ENCODE measurements at regions not wholly inside any gene's neighbourhood (a gene's known extent, or its start where the extent isn't known, plus 50 kb on each side); places are given as distances from the start of the nearest gene placed in this dataset.

DNA sequence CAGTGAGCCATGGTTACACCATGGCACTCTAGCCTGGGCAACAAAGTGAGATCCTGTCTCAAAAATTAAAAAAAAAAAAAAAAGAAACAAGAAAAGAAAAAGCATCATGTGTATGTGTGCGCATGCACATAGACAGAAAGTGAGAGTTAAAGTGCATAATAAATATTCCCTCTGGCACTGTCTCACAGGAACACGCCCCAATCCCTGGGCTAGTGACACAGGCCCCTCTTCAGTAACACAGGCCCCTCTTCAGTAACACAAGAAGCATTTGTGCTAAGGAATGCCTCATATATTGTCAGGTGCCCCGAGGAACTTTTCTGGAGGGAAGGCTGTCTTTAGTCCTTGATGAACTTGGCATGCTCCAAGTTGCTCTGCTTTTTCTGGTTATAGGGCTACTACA lies 57.5 kb downstream of the RPL27A start:
- no peak for DNase-seq (ENCODE audit: low read depth)

DNA sequence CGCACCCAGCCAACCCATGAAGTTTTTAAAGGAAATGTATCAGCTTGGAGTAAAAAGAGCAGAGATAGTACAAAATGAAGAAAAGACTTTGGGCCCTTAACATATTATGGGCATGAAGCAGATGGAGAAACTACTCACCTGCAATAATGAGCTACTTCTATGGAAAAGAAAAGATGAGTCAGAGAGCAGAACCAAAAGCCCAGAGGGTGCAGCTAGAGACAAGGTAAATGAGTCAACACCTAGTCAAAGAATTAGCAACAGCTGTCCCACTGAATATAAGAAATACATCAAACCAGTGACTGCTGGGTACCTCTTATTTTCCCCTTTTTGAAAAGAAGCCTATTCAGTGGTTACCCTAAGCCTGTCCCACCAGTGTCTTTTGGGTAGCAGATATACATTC lies 61.8 kb downstream of the RPL27A start:
- no peak for DNase-seq (ENCODE audit: low read depth)

DNA sequence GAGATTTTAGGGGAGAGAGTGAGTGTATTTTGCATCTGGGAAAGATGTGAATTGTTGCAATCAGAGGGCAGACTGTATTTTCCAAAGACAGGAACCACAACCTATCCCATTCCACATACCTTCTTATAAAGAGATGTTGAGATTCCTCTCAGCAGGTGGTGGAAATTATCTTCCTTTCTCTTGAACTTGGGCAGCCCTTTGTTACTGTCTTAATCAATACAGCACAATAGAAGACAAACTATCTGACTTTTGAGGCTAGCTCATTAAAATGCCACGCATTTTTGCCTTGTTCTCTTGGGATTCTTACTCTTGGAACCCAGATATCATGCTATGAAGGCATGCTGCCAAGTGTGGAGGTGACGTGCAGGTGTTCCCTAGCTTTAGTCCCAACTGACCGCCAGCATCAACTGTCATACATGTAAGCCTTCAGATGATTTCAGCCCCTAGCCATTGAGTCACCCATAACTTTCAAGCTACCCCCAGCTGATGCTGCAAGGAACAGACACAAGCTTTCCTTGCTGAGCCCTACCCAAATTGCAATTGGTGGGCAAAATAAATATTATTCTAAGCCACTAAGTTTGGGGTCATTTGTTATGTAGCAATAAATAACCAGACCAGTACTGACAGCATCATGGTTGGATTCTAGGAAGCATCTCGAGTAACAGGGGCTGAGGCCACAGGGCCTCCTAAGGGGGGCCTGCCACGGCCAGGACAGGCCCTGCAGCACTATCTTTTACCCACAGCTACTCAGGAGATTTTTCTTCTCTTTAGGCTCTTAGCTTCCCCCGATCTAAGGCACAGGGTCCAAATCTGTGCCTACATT lies 63.0 kb downstream of the RPL27A start:
- DNase-seq (ENCODE audit: low read depth), result no peak

DNA sequence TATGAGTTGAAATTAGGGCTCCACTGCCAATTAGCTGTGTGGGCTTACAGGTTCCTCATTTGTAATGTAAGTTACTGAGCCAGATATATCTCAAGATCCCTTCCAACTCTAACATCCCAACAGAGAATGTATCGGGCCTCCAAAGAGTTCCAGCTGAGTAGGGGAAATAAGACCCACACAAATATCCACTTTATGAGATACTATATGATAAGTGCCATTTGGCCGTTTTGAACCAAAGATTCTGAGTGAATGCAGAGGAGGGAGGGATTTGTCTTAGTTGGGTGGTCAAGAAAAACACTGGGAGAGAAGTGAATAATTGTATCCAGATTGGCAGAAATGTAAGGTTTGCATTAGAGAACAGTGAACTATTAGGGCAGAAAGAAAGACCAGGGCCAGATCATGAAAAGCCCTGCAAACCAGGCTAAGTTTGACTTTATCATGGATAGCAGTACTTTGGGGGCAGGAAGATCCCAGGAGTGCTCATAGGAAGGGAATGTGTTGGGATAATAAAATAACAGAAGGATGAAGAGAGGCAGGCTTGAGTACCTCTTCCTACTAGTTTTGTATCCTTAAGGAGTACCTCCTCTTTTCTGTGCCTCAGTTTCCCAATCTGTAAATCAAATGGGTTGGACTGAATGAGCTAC lies 63.9 kb downstream of the RPL27A start:
- DNase-seq (ENCODE audit: low read depth), result no peak

DNA sequence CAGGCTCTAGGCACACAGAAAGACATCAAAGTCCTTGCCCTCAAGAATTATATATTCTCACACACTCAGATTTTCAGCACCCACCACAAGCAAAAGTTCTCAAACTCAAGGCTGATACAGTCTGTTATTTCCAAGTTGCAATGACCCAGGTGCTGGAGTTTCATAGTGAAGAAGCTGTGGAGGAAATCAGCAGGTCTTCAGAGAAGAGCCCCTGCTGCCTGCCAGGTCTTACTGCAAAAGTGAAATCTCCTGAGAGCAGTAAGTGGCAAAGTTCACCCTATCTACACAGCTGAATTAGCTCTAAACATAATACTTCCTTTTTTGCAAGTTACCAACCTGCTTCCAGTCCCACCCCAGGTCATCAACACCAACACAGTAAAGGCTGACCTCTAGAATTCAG lies 64.6 kb downstream of the RPL27A start:
- DNase-seq (ENCODE audit: low read depth), result no peak

DNA sequence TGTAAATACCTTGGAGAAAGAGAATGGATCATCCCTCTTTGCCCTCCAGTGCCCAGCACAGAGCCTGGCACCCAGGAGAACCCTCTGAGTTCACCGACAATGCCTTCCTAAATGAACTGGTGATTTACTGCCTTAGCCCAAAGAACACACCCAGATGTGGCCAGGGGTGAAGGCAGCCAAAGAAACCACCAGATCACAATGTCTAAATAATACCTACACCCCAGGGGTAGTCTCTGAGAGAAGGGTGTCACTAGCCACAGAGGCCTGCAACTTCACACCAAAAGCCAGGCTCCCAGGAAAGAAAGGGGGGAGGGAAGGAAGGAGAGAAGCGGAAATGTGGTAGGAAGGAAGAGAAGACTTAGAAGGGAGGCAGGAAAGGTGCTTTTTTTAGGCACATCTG lies 65.7 kb downstream of the RPL27A start:
- no peak for DNase-seq (ENCODE audit: low read depth)

DNA sequence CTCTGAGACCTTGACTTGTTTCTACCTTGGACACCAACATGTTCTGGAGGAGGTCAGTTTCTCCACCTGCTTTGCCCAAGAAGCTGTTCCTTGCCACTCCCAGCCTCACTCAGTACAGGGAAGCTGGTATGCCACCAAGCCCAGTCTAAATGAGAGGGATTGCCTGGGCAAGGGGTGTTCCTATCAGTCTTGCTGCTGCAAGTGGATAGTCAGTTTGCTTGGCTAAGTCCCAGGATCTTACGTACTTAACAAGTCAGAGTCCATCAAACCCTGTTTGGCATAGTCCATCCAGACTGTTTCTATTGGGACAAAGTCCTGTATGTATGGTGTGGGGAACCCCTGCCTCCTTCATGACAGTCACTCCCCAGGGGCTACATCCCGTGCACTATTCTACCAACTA lies 66.6 kb downstream of the RPL27A start:
- DNase-seq (ENCODE audit: low read depth), result no peak

DNA sequence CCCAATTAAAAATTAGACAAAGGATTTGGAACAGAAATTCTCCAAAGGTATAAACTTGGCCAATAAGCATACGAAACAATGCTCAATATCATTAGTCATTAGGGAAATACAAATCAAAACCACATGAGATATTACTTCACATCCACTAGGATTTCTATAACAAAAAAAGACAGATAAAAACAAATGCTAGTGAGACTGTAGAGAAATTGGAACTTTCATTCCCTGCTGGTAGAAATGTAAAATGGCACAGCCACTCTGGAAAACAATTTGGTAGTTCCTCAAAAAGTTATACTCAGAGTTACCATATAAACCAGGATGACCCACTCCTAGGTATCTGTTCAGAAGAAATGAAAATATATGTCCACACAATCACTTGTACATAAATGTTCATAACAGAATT lies 71.6 kb downstream of the RPL27A start:
- DNase-seq (ENCODE audit: low read depth), result no peak

DNA sequence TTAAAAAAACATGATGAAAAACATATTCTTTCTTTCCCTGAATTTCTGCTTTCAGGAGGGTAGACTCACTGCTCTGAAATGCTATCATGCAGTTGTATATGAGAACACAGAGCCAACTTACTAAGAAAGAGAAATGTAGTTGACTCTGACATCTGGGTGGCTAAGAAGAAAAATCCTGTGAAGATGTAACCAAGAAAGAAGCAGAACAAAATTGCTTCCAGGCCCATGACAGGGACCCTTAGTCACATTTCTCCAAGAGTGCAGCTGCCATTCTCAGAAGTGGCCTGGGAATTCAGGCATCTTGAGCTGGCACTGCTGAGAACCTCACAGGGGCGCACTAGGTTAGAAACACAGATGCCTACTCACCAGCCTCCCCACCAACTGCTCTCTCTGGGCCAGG lies 73.6 kb downstream of the RPL27A start:
- no peak for DNase-seq (ENCODE audit: low read depth)

DNA sequence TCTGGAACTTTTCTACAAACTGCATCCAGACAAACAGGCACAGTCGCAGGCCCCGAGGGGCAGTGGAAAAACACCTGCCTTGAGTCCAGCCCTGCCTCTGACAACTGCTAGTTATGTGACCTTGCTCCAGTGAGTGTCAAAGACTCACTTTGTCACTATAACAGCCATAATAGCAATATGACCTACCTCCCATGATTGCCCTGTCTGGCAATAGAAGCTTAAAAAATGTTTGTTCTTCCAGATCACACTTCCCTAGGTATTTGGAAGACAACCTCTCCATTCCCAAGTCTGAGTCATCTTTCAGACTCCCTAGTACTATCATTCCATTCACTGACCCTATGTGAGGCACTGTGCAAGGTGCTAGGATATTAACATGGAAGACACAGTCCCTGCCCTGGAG lies 74.5 kb downstream of the RPL27A start:
- no peak for DNase-seq (ENCODE audit: low read depth)

DNA sequence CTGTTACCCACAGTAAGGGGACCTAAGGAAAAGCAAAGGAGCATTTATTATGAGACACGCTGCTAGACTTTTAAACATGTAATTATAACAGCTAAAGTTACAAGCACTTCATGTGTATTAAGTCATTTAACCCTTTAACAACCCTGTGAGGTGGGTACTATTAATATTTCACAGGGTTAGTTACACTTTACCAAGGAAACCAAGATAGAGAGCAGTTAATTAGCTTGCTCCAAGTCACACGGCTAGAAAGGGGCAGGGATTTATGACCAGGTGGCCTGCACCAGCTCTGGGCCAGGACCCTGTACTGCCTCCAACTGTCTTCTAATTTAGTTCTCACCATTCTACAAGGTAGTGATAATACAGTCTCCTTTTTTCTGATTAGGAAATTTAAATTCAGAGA lies 74.9 kb downstream of the RPL27A start:
- DNase-seq (ENCODE audit: low read depth), result no peak

DNA sequence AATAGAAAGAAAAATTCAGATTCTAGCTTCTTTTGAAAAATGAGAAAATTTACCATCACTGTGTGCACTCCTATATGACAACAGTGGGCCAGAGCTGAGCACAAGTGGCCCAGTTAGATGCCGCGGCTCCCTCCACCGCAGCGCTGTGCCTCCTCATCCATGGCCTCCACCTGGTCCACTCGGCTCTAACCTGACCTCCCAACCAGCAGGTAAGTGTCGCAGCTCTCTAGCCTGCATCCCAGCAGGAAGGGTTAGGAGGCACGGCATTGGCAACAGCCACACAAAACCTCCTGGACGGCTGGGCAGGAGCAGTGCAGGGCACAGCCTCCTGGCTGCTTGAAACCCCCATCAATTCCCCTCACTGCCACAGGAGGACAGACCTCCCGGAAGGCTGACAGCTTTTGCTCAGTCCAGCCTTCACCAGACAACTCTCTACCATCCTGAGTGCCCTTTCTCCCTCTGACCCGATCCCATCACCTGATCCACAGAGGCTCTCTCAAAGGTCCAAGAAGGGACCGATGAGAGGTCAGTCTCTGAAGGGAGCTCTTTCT lies 76.1 kb downstream of the RPL27A start:
- DNase-seq (ENCODE audit: low read depth), result no peak

DNA sequence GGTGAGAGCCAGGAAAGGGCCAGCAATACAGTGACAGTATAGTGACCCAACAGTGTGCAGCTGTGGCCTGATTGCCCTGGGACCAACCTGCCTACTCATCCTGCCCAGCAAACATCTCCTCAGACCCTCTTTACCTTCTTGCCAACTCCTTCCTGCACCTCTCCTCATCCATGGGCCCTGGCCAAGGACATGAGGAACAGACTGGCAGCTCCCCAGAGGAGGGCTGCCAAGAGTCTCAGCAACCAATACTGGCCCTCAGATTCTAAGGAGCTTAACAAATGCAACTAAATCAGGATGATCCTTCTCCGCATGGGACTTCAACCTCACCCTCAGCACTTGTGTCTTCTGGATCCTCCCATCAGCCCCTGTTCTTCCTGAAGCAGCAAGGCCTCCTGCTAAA lies 77.0 kb downstream of the RPL27A start:
- DNase-seq (ENCODE audit: low read depth), result no peak

DNA sequence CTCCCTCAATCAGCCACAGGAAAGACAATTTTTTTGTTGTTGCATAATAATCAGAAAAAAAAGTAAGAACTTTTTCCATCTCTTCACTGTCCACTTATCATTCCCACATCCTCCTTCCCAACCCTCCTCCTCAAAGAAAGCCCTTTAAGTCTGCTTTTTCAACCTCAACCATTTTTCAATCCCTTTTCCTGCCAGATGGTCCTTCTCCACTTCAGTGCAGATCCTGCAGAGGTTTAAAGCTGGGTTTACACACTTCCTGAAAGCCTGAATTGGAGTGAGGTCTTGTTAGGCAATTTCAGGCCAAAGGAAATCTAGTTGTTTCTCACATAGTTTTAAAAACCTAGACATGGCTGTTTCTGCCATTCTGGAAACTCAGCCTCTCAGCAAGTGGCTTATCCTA lies 78.3 kb downstream of the RPL27A start:
- no peak for DNase-seq (ENCODE audit: low read depth)

DNA sequence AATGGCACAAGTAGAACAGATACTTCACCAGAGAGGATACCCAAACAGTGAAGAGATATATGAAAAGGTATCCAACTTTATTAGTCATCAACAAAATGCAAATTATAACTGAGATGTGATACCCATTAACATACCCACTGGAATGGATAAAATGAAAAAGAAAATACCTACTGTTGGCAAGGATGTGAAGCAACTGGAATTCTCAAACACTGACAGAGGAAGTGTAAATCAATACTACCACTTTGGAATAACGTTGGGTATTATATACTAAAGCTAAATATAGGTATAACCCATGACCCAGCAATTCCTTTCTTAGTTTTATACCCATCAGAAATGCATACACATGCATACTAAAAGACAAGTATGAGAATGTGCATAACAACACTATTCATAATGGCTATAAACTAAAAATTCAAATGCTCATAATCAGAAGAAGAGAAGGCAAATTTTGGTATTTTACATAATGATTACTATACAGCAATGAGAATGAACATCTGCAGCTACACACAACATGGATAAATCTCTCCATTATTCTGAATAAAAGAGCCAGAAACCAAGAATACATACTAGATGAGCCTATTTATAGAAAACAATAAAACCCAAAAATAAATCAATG lies 80.6 kb downstream of the RPL27A start:
- DNase-seq (ENCODE audit: low read depth), result no peak

DNA sequence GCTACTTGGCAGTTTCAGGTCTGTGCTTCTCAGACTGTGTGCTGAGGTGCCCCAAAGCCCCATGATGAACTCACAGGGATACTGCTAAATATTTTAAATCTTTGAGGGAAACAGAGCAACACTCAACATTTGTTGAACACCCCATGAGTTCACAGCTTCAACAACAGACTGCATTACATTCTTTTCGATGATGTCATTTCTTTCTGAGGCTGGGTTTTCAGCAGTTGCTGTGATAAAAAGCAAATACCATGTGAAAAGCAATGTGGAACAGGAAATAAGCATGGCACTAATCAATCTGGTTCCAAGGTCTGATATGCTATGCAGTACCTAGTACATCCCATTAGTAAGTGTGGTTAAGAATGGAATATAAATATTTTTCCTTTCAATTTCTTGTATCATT lies 82.7 kb downstream of the RPL27A start:
- no peak for DNase-seq (ENCODE audit: low read depth)

DNA sequence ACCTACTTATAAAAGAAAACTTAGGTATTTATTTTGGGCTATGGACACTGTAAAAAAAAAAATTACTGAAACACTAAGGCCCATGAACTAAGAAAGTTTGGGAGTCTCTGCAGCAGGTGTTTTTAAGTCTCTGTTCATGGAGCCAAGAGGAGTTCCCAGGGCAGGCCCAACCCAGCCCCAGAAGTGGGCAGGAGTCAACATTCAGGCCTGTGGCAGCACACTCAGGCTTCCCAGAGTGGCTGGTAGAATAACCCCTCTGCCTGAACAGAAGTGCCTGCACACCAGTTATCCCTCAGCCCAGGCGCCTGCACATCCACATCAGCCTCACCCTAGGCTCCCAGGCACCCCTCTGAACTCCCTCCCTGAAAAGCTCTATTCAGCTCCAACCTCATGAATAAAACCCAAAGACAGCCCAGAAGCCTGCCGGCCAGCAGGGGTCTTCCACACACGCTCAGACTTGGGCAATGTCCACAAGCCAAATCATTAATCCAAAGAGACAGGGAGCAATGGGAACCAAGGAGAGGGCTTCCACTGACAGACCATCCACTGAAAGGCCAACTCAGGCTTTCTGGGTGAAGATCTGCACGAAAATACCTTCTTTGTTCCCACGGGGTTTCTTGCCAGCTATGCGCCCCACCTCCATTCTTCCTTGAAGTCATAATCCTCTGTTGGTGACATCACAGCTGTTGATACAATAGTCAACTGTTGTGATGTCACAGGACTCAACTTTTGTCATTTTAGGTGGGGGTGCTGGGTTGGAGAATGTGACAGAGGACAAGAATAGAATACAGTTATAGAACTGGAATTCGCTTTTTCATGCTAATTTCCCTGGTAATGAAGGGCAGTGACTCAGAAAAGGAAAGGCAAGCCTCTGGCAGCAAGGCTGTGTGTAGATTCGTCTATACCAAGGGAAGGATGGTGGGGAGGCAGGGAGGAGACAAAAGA lies 83.7 kb downstream of the RPL27A start:
- no peak for DNase-seq (ENCODE audit: low read depth)

DNA sequence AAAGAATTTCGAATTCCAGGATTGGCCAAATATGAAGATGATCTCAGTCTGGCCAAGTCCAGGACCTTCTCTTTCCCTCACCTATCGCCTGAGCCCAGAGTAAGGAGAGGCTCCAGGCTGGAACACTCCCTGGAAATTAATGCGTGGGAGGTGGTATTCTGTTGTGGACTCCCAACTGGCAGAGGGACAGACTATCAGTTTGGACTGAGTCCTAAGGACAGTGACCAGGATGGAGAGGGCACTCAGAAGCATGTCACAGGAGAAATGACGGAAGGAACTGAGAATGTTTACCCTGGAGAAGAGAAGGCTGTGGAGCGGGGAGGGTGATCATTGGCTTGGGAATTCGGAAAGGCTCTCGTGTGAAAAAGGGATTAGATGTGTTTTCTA lies 84.4 kb downstream of the RPL27A start:
- DNase-seq (ENCODE audit: low read depth), result no peak

DNA sequence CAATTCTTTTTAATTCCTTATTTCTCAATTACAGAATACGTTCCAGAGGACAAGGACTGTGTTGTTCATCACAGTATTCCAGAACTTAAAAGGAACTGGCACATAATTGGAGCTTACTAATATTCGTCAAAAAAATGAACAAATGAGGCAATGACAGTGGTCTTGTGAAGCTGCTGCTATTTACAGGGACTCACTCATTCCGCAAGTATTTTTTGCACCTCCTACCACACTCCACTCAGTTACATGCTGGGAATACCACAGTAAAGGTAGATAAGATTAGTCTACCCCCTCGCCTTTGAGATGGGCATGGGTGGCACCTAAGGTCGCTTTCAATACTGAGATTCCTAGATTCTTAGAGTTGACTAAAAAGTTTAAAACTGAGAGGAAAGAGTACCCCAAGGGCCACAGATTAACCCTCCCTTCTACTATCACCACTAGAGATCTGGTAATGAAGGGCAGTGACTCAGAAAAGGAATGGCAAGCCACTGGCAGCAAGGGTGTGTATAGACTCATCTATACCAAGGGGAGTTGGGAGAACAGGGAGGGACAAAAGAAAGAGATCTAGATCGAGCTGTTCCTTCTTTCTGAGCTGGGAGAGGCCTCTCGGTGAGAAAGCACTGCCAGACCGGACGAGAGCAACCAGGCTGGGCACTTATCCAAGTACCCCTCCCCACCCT lies 85.0 kb downstream of the RPL27A start:
- DNase-seq (ENCODE audit: low read depth), result no peak

DNA sequence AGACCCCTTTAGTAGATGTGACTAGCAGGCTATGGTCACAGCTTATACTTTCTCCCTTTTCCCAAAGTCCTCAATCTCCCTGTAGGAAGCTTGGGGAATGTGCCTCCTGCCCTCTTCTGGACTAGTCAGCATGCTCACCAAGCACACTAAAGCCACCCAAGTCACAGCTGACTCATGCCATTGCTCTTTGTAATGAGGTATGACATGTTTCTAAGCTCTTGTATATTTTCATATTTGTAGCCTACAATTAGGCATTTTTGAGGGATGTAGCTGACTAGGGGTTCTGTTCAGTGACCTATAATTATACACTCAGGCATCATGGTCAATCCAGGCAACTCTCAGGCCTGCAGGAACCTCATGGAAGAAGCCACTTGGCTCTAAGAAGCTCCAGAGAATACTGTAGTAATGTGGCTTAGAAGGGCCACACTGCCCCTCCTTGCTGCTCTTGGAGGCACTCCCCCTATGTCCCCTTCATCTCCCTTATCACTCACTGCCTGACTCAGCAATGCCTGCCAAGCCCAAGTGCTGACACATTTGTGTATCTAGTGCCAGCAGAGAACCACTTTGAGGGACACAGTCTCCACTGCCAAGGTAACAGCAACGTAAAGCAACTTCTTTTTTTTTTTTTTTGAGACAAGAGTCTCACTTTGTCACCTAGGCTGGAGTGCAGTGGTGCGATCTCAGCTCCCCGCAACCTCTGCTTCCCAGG lies 86.2 kb downstream of the RPL27A start:
- DNase-seq (ENCODE audit: low read depth), result no peak
